ENCODE measurements at regions not wholly inside any gene's neighbourhood (a gene's known extent, or its start where the extent isn't known, plus 50 kb on each side); places are given as distances from the start of the nearest gene placed in this dataset.

- Histone ChIP-seq H2BK12ac (ENCODE audit: low read length) (no peak overlapping the region), H3K23ac (ENCODE audit: low read length) (no peak overlapping the region), H3K4me1 (ENCODE audit: control insufficient read depth in 1 of 2, insufficient read depth in 2 of 2, low read length in 2 of 2) (peaks cover 0 to 2% of the 10 kb centered on the region in 2 experiments), H2BK5ac (ENCODE audit: low read depth, low read length, poor library complexity) (no peak overlapping the region), H3K27me3 (ENCODE audit: insufficient read depth, low read length) (no peaks in the 10 kb centered on the region), H4K91ac (ENCODE audit: low read depth, low read length) (no peak overlapping the region), H3K79me2 (ENCODE audit: control insufficient read depth, insufficient read depth, low read length, poor library complexity) (no peaks in the 10 kb centered on the region), H3K4ac (ENCODE audit: low read depth, low read length) (no peak overlapping the region), H3K79me1 (ENCODE audit: low read length) (no peaks in the 10 kb centered on the region), H3K9ac (ENCODE audit: low read length) (no peak overlapping the region), H3K9me3 (ENCODE audit: insufficient read depth, low read depth, low read length) (peaks cover 2% of the 10 kb centered on the region), H2BK120ac (ENCODE audit: insufficient read depth, low read length, poor library complexity) (no peak overlapping the region), H3K27ac (ENCODE audit: low read depth, low read length) (no peak overlapping the region), H4K8ac (ENCODE audit: low read depth, low read length) (no peak overlapping the region), H3K4me3 (ENCODE audit: low read depth, low read length) (peak overlapping the region; percentile 53), H3K18ac (ENCODE audit: low read length) (no peak overlapping the region), H3K14ac (ENCODE audit: low read length) (no peak overlapping the region), H3K36me3 (ENCODE audit: control insufficient read depth in 1 of 2, insufficient read depth in 2 of 2, low read length in 2 of 2) (no peaks in the 10 kb centered on the region), H2AK5ac (ENCODE audit: low read length) (no peak overlapping the region), H4K12ac (ENCODE audit: low read depth, low read length) (no peak overlapping the region), H3K4me2 (ENCODE audit: low read length) (no peak overlapping the region), H2AFZ (ENCODE audit: insufficient read depth, low read length, poor library complexity) (no peak overlapping the region)
- no CpG with 5 or more reads among the region's 3 CpGs for WGBS (ENCODE audit: extremely low coverage, insufficient coverage, insufficient read length)
- DNase-seq, result no peak
These were observed 59.3 kb upstream of the CLMP start for GRCh38 chr11:123254357-123254756.

- WGBS (ENCODE audit: extremely low coverage, insufficient coverage, insufficient read length), result no CpG with 5 or more reads among the region's 3 CpGs
- no peaks in the 10 kb centered on the region for H3K79me2 ChIP-seq (ENCODE audit: control insufficient read depth, insufficient read depth, low read length, poor library complexity)
These were observed 58.9 kb upstream of the CLMP start for GRCh38 chr11:123253911-123254310.

DNA sequence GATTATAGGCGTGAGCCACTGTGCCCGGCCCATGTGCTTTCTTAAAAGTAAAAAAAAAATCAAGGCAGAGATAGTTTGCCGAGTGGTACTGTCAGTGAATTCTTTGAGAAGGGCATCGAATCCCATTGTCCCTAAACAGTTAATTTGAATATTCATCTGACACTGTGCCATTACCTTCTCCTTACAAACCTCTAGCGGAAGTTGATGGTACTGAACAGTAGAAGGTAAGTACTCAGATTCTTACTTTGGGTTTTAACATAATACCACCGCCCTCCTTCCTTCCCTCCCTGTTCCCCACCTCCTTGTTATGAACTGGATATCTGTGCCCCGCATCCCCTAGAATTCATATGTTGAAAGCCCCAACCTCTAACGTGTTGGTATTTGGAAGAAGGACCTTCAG is 58.2 kb upstream of the CLMP start:
- Histone ChIP-seq H2AFZ (ENCODE audit: insufficient read depth, low read length, poor library complexity) (no peak overlapping the region), H4K91ac (ENCODE audit: low read depth, low read length) (no peak overlapping the region), H2BK12ac (ENCODE audit: low read length) (no peak overlapping the region), H3K4ac (ENCODE audit: low read depth, low read length) (no peak overlapping the region), H2BK5ac (ENCODE audit: low read depth, low read length, poor library complexity) (no peak overlapping the region), H3K23ac (ENCODE audit: low read length) (no peak overlapping the region), H3K4me2 (ENCODE audit: low read length) (no peak overlapping the region), H3K9ac (ENCODE audit: low read length) (no peak overlapping the region), H3K4me1 (ENCODE audit: control insufficient read depth in 1 of 2, insufficient read depth in 2 of 2, low read length in 2 of 2) (peaks cover 0 to 3% of the 10 kb centered on the region in 2 experiments), H2AK5ac (ENCODE audit: low read length) (no peak overlapping the region), H3K79me2 (ENCODE audit: control insufficient read depth, insufficient read depth, low read length, poor library complexity) (no peaks in the 10 kb centered on the region), H3K27ac (ENCODE audit: low read depth, low read length) (no peak overlapping the region), H3K14ac (ENCODE audit: low read length) (no peak overlapping the region), H3K18ac (ENCODE audit: low read length) (no peak overlapping the region), H3K36me3 (ENCODE audit: control insufficient read depth in 1 of 2, insufficient read depth in 2 of 2, low read length in 2 of 2) (no peaks in the 10 kb centered on the region), H4K12ac (ENCODE audit: low read depth, low read length) (no peak overlapping the region), H3K9me3 (ENCODE audit: insufficient read depth, low read depth, low read length) (no peaks in the 10 kb centered on the region), H3K4me3 (ENCODE audit: low read depth, low read length) (no peak overlapping the region), H2BK120ac (ENCODE audit: insufficient read depth, low read length, poor library complexity) (no peak overlapping the region), H3K27me3 (ENCODE audit: insufficient read depth, low read length) (no peaks in the 10 kb centered on the region), H3K79me1 (ENCODE audit: low read length) (peaks cover 2% of the 10 kb centered on the region), H4K8ac (ENCODE audit: low read depth, low read length) (no peak overlapping the region)
- DNase-seq, result no peak
- no CpG with 5 or more reads among the region's 8 CpGs for WGBS (ENCODE audit: extremely low coverage, insufficient coverage, insufficient read length)

More at GRCh38 chr11:123253911-123254310, 58.9 kb upstream of the CLMP start:
- Histone ChIP-seq H4K12ac (ENCODE audit: low read depth, low read length) (no peak overlapping the region), H2BK12ac (ENCODE audit: low read length) (no peak overlapping the region), H3K18ac (ENCODE audit: low read length) (no peak overlapping the region), H3K27me3 (ENCODE audit: insufficient read depth, low read length) (no peaks in the 10 kb centered on the region), H3K79me1 (ENCODE audit: low read length) (no peaks in the 10 kb centered on the region), H3K27ac (ENCODE audit: low read depth, low read length) (no peak overlapping the region), H4K91ac (ENCODE audit: low read depth, low read length) (no peak overlapping the region), H3K4me3 (ENCODE audit: low read depth, low read length) (no peak overlapping the region), H3K9ac (ENCODE audit: low read length) (no peak overlapping the region), H3K4ac (ENCODE audit: low read depth, low read length) (no peak overlapping the region), H2BK5ac (ENCODE audit: low read depth, low read length, poor library complexity) (no peak overlapping the region), H3K9me3 (ENCODE audit: insufficient read depth, low read depth, low read length) (peaks cover 2% of the 10 kb centered on the region), H3K36me3 (ENCODE audit: control insufficient read depth in 1 of 2, insufficient read depth in 2 of 2, low read length in 2 of 2) (no peaks in the 10 kb centered on the region), H2AFZ (ENCODE audit: insufficient read depth, low read length, poor library complexity) (no peak overlapping the region), H4K8ac (ENCODE audit: low read depth, low read length) (no peak overlapping the region), H2BK120ac (ENCODE audit: insufficient read depth, low read length, poor library complexity) (no peak overlapping the region), H3K23ac (ENCODE audit: low read length) (no peak overlapping the region), H2AK5ac (ENCODE audit: low read length) (no peak overlapping the region), H3K4me1 (ENCODE audit: control insufficient read depth in 1 of 2, insufficient read depth in 2 of 2, low read length in 2 of 2) (peaks cover 0 to 3% of the 10 kb centered on the region in 2 experiments), H3K14ac (ENCODE audit: low read length) (no peak overlapping the region), H3K4me2 (ENCODE audit: low read length) (no peak overlapping the region)
- DNase-seq, result no peak

DNA sequence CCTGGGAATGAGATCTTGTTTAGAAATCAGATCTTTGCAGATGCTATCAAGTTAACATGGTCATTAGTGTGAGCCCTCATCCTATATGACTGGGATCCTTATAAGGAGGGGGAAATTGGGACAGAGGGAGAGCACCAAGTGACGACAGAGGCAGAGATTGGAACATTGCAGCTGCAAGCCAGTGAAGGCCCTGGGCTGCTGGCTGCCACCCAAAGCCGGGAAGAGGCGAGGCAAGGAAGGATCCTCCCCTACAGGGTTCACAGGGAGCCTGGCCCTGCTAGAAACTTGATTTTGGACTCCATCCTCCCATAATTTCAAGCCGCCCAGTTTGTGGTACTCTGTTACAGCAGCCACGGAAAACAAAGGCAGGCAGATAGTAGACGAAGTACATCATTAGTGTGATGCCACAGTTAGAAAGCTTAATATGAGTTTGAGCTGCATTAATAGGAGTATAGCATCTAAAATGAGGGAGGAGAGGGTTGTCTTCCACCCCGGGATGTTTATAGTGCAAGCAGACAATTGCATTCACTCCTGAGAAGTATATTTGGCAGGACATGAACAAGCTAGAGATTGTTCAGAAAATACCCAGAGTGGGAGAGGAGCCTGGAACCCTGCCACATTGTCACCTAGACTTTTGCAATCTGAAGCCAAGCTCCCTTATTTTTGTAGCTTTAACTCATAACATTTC is 56.8 kb upstream of the CLMP start:
- Histone ChIP-seq H3K4me2 (ENCODE audit: low read length) (no peak overlapping the region), H2BK12ac (ENCODE audit: low read length) (no peak overlapping the region), H3K27me3 (ENCODE audit: insufficient read depth, low read length) (no peaks in the 10 kb centered on the region), H3K27ac (ENCODE audit: low read depth, low read length) (no peak overlapping the region), H3K18ac (ENCODE audit: low read length) (no peak overlapping the region), H3K23ac (ENCODE audit: low read length) (no peak overlapping the region), H3K9me3 (ENCODE audit: insufficient read depth, low read depth, low read length) (no peaks in the 10 kb centered on the region), H3K14ac (ENCODE audit: low read length) (no peak overlapping the region), H3K79me1 (ENCODE audit: low read length) (peaks cover 2% of the 10 kb centered on the region), H3K36me3 (ENCODE audit: control insufficient read depth in 1 of 2, insufficient read depth in 2 of 2, low read length in 2 of 2) (no peaks in the 10 kb centered on the region), H3K79me2 (ENCODE audit: control insufficient read depth, insufficient read depth, low read length, poor library complexity) (no peaks in the 10 kb centered on the region), H3K4me1 (ENCODE audit: control insufficient read depth in 1 of 2, insufficient read depth in 2 of 2, low read length in 2 of 2) (peaks cover 0 to 3% of the 10 kb centered on the region in 2 experiments), H3K4me3 (ENCODE audit: low read depth, low read length) (no peak overlapping the region), H3K4ac (ENCODE audit: low read depth, low read length) (no peak overlapping the region), H4K12ac (ENCODE audit: low read depth, low read length) (no peak overlapping the region), H3K9ac (ENCODE audit: low read length) (no peak overlapping the region), H2BK5ac (ENCODE audit: low read depth, low read length, poor library complexity) (no peak overlapping the region), H4K91ac (ENCODE audit: low read depth, low read length) (no peak overlapping the region), H2AK5ac (ENCODE audit: low read length) (no peak overlapping the region), H4K8ac (ENCODE audit: low read depth, low read length) (no peak overlapping the region), H2BK120ac (ENCODE audit: insufficient read depth, low read length, poor library complexity) (no peak overlapping the region), H2AFZ (ENCODE audit: insufficient read depth, low read length, poor library complexity) (no peak overlapping the region)
- WGBS (ENCODE audit: extremely low coverage, insufficient coverage, insufficient read length), result no CpG with 5 or more reads among the region's 7 CpGs
- peak; percentile 22 to 34 for DNase-seq
